HG03045 (cell line): ENCODE measurements at regions not wholly inside any gene's neighbourhood (a gene's known extent, or its start where the extent isn't known, plus 50 kb on each side); places are given as distances from the start of the nearest gene placed in this dataset.
A peak's percentile ranks its signal among the peaks of the same experiment; 100 is the strongest.

Source experiments
- ATAC-seq: cut with Tn5 transposase; IDR thresholded peaks from one replicate; pipeline ENCODE4 v1.9.1; 2021; ENCODE audit warnings: mild to moderate bottlenecking, moderate library complexity; ENCODE audit not compliant: unreplicated experiment

GRCh38 chr2:206368484-206368883 lies 74.8 kb upstream of the ADAM23 start:
- ATAC-seq, result no peak

- no peak for ATAC-seq
Observed at GRCh38 chr2:206368933-206369569, 74.3 kb upstream of the ADAM23 start.

- ATAC-seq, result no peak
Observed at GRCh38 chr2:206375956-206376355, 67.4 kb upstream of the ADAM23 start.

GRCh38 chr2:206378835-206379234 lies 64.5 kb upstream of the ADAM23 start:
- no peak for ATAC-seq

- ATAC-seq, result no peak
Observed at GRCh38 chr2:206379266-206379665, 64.1 kb upstream of the ADAM23 start.

GRCh38 chr2:206379886-206380285 lies 63.4 kb upstream of the ADAM23 start:
- no peak for ATAC-seq

- ATAC-seq, result no peak
Observed at GRCh38 chr2:206381881-206382280, 61.5 kb upstream of the ADAM23 start.

GRCh38 chr2:206383669-206384068 lies 59.7 kb upstream of the ADAM23 start:
- no peak for ATAC-seq

- ATAC-seq, result no peak
Observed at GRCh38 chr2:206387808-206388207, 55.5 kb upstream of the ADAM23 start.

- ATAC-seq, result no peak
Observed at GRCh38 chr2:206388698-206389097, 54.6 kb upstream of the ADAM23 start.

GRCh38 chr2:206389164-206389563 lies 54.2 kb upstream of the ADAM23 start:
- no peak for ATAC-seq

- no peak for ATAC-seq
Observed at GRCh38 chr2:206390181-206390580, 53.2 kb upstream of the ADAM23 start.

GRCh38 chr2:206392118-206392517 lies 51.2 kb upstream of the ADAM23 start:
- peak; percentile 93 for ATAC-seq
